ENCODE measurements at regions not wholly inside any gene's neighbourhood (a gene's known extent, or its start where the extent isn't known, plus 50 kb on each side); places are given as distances from the start of the nearest gene placed in this dataset.

DNA sequence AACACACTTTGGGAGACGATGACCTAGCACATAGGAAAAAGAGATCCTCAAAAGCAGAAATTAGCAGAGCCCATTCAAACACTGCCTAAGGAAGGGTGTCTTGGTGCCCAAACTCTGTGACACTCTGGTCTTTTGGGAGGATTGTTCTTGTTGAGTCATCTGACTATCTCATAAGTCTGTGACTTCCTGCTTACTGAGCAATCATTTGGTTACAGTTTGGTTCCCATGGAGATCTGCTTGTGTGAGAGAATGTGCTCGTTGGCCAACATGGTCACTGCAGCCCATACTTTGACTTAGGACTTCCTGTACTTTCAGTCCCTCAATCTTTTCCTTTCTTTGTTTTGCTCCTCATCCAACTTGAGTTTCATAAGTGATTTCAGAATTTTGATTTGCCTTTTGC, 602.9 kb downstream of the NYAP2 start:
- peak; percentile 30 for ATAC-seq
- POLR2A ChIA-PET = no interaction called here
- CTCF ChIA-PET = interaction anchor here (1.0 kb wide), 1 partner anchor 11 kb away, joined by 3 read pairs; no protein-coding TSS in a partner anchor

DNA sequence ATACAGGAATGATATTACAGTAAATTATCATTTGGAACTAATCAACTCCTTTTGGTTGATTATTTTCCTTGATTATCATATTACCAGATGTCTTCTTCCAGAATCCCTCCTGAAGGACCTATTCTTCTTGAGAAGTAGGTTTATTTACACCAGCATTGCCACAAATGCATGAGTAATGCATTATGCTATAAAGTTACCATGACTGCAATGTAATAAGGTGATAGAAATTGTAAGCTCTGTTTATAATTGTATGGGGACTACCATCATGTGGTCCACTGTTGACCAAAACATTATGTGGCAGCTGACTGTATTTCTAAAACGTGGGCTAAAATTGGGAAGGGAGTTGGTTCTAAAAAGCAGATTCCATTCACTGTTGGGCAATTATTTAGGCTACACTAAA, 602.2 kb downstream of the NYAP2 start:
- Mint-ChIP-seq H3K27ac (no peak overlapping the region), H3K27me3 (peaks cover 5% of the 10 kb centered on the region), H3K9me3 (no peaks in the 10 kb centered on the region), H3K4me1 (ENCODE audit: low read depth) (no peaks in the 10 kb centered on the region), H3K36me3 (ENCODE audit: low read depth) (no peaks in the 10 kb centered on the region), H3K4me3 (no peak overlapping the region)
- DNase-seq (no peak), ATAC-seq (no peak)
- TF ChIP-seq, protein P1, sequence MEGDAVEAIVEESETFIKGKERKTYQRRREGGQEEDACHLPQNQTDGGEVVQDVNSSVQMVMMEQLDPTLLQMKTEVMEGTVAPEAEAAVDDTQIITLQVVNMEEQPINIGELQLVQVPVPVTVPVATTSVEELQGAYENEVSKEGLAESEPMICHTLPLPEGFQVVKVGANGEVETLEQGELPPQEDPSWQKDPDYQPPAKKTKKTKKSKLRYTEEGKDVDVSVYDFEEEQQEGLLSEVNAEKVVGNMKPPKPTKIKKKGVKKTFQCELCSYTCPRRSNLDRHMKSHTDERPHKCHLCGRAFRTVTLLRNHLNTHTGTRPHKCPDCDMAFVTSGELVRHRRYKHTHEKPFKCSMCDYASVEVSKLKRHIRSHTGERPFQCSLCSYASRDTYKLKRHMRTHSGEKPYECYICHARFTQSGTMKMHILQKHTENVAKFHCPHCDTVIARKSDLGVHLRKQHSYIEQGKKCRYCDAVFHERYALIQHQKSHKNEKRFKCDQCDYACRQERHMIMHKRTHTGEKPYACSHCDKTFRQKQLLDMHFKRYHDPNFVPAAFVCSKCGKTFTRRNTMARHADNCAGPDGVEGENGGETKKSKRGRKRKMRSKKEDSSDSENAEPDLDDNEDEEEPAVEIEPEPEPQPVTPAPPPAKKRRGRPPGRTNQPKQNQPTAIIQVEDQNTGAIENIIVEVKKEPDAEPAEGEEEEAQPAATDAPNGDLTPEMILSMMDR (IDR thresholded peaks at IDR 0.05) = no peak
- POLR2A ChIA-PET = no interaction called here
- CTCF ChIA-PET = interaction anchor here (1.0 kb wide), 1 partner anchor 10 kb away, joined by 3 read pairs; no protein-coding TSS in a partner anchor
- intact Hi-C loops (cut with micrococcal nuclease) = no loop called here

More for the DNA sequence above, 602.9 kb downstream of the NYAP2 start:
- no peak overlapping the region for H3K4me3 Mint-ChIP-seq
- H3K4me1 Mint-ChIP-seq (ENCODE audit: low read depth) = no peaks in the 10 kb centered on the region
- no peaks in the 10 kb centered on the region for H3K36me3 Mint-ChIP-seq (ENCODE audit: low read depth)
- no peak overlapping the region for H3K27ac Mint-ChIP-seq
- no peaks in the 10 kb centered on the region for H3K9me3 Mint-ChIP-seq
- DNase-seq = no peak
- TF ChIP-seq, protein P1 (IDR thresholded peaks at IDR 0.05) = no peak
- intact Hi-C loops (cut with micrococcal nuclease) = no loop called here
- H3K27me3 Mint-ChIP-seq = peaks cover 4% of the 10 kb centered on the region

DNA sequence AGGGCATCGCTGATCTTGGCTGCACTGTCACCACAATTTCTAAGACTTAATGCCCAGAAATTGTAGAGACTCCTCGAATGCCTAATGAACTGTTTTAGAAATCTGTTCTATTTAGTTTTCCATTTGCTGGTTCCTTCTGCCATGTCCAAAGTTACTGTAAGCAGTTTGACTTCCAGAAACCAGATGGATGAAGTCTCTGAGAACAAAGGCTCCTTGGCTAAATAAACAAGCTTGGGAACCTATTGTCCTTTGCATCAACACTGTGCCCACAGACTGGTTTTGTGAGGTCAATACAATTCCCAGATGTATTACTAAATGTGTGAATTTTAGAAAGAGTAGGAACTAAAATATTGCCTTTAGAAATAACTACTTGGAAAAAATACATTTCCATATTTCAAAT, 600.2 kb downstream of the NYAP2 start:
- no peak for ATAC-seq
- Mint-ChIP-seq H3K4me1 (ENCODE audit: low read depth) (no peaks in the 10 kb centered on the region), H3K27ac (no peak overlapping the region), H3K36me3 (ENCODE audit: low read depth) (no peaks in the 10 kb centered on the region), H3K4me3 (no peak overlapping the region), H3K9me3 (no peaks in the 10 kb centered on the region), H3K27me3 (peaks cover 4% of the 10 kb centered on the region)
- DNase-seq = no peak
- TF ChIP-seq, protein P1 (IDR thresholded peaks at IDR 0.05) = no peak
- intact Hi-C loops (cut with micrococcal nuclease) = no loop called here
- ChIA-PET CTCF (no interaction called here), POLR2A (interaction anchor here (0.6 kb wide), 1 partner anchor 57 kb away, joined by 3 read pairs; no protein-coding TSS in a partner anchor)

DNA sequence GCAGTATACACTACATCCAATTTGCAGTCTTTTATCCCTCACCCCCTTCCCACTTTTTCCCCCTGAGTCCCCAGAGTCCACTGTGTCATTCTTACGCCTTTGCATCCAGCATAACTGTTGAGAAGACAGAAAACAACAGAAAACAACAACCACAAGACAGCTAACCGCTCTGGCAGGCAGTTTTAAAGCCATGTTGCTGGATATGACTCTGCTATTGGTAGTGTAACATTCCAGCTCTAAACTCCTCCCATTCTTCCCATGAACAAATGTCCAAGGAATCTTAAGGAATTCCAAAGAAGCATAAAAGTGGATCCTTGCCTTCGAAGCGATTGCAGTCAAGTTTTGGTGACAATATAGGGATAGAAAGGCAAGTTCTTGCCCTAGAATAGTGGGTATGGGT, 599.1 kb downstream of the NYAP2 start:
- TF ChIP-seq, protein P1 (IDR thresholded peaks at IDR 0.05) = no peak
- Mint-ChIP-seq H3K27me3 (peaks cover 4% of the 10 kb centered on the region), H3K9me3 (no peaks in the 10 kb centered on the region), H3K4me3 (no peak overlapping the region), H3K4me1 (ENCODE audit: low read depth) (no peaks in the 10 kb centered on the region), H3K27ac (no peak overlapping the region), H3K36me3 (ENCODE audit: low read depth) (no peaks in the 10 kb centered on the region)
- CTCF ChIA-PET = no interaction called here
- DNase-seq = no peak
- intact Hi-C loops (cut with micrococcal nuclease) = no loop called here
- POLR2A ChIA-PET = no interaction called here
- no peak for ATAC-seq

DNA sequence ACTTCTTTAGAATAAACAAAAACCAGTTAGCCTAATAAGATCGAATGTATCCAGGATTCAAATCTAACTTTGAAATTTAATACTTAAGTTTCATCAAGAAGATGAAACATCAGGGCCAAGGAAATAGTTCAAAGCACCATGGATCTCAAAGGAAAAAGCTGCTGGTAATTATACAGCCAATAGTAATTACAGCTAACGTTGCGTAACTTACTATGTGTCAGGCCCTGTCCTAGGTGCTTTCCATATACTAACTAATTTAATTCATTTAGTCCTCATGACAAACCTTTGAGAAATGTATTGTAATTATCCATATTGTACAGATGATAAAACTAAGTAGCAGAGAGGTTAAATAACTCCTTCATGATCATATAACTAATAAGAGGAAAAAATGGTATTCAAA, 598.6 kb downstream of the NYAP2 start:
- TF ChIP-seq, protein P1 (IDR thresholded peaks at IDR 0.05) = no peak
- POLR2A ChIA-PET = no interaction called here
- H3K27me3 Mint-ChIP-seq = peaks cover 4% of the 10 kb centered on the region
- CTCF ChIA-PET = no interaction called here
- DNase-seq (no peak), ATAC-seq (no peak)
- H3K4me1 Mint-ChIP-seq (ENCODE audit: low read depth) = no peaks in the 10 kb centered on the region
- intact Hi-C loops (cut with micrococcal nuclease) = no loop called here
- no peaks in the 10 kb centered on the region for H3K36me3 Mint-ChIP-seq (ENCODE audit: low read depth)
- H3K9me3 Mint-ChIP-seq = no peaks in the 10 kb centered on the region
- H3K27ac Mint-ChIP-seq = no peak overlapping the region
- H3K4me3 Mint-ChIP-seq = no peak overlapping the region
